Stimulated activated effector memory CD8-positive, alpha-beta T cell treated with anti-CD3 and anti-CD28 coated beads, Interleukin-12 subunit alpha, Interleukin-12 subunit beta, amount 100 ng/mL, for 72 hours (primary cell): ENCODE measurements at regions not wholly inside any gene's neighbourhood (a gene's known extent, or its start where the extent isn't known, plus 50 kb on each side); places are given as distances from the start of the nearest gene placed in this dataset.
A peak's percentile ranks its signal among the peaks of the same experiment; 100 is the strongest.
"Not testable (repeated sequence)": the region's sequence is repeated elsewhere in the genome, so short reads cannot be mapped to it uniquely, and the experiment has no call there.

Source experiments
- ATAC-seq: fragments of 150-1000 bp; cut with Tn5 transposase; 2 replicates; pipeline ENCODE4 v1.10.0; 2021
- DNase-seq, 2 donors: peaks; one replicate each; pipeline ENCODE4 v3.0.0; 2021 to 2022; ENCODE audit warnings: low spot score in 2 of 2
- H3K27ac Mint-ChIP-seq: one replicate; pipeline ENCODE4 v1.8.0; 2022; ENCODE audit warnings: mild to moderate bottlenecking, mixed read lengths
- H3K36me3 Mint-ChIP-seq: one replicate; pipeline ENCODE4 v1.8.0; 2022; ENCODE audit warnings: mild to moderate bottlenecking, mixed read lengths
- H3K4me1 Mint-ChIP-seq: one replicate; pipeline ENCODE4 v1.8.0; 2022; ENCODE audit warnings: mixed read lengths
- H3K4me3 Mint-ChIP-seq: one replicate; pipeline ENCODE4 v1.8.0; 2022; ENCODE audit warnings: mild to moderate bottlenecking, mixed read lengths
- H3K9me3 Mint-ChIP-seq: one replicate; pipeline ENCODE4 v1.8.0; 2022; ENCODE audit warnings: mixed read lengths

- Mint-ChIP-seq H3K4me1 (no peaks in the 10 kb centered on the region), H3K4me3 (no peak overlapping the region), H3K9me3 (peaks cover 28% of the 10 kb centered on the region), H3K36me3 (no peaks in the 10 kb centered on the region), H3K27ac (no peak overlapping the region)
- no peak for ATAC-seq
- DNase-seq = no peak
Measured at GRCh38 chr2:185526161-185526560, 212.4 kb upstream of the FSIP2 start.

- H3K4me3 Mint-ChIP-seq = no peak overlapping the region
- no peak overlapping the region for H3K27ac Mint-ChIP-seq
- ATAC-seq (no peak), DNase-seq (no peak)
- no peaks in the 10 kb centered on the region for H3K4me1 Mint-ChIP-seq
- H3K9me3 Mint-ChIP-seq = peaks cover 12% of the 10 kb centered on the region
- no peaks in the 10 kb centered on the region for H3K36me3 Mint-ChIP-seq
Measured at GRCh38 chr2:185531721-185532120, 206.9 kb upstream of the FSIP2 start.

GRCh38 chr2:185537689-185538088, 200.9 kb upstream of the FSIP2 start:
- H3K9me3 Mint-ChIP-seq = peaks cover 6% of the 10 kb centered on the region
- H3K36me3 Mint-ChIP-seq = no peaks in the 10 kb centered on the region

GRCh38 chr2:185567196-185567595, 171.4 kb upstream of the FSIP2 start:
- ATAC-seq (no peak), DNase-seq (no peak)
- Mint-ChIP-seq H3K4me1 (no peaks in the 10 kb centered on the region), H3K27ac (no peak overlapping the region), H3K9me3 (peaks cover 21% of the 10 kb centered on the region), H3K36me3 (no peaks in the 10 kb centered on the region), H3K4me3 (no peak overlapping the region)

More at GRCh38 chr2:185537689-185538088, 200.9 kb upstream of the FSIP2 start:
- no peak for DNase-seq
- ATAC-seq = no peak
- Mint-ChIP-seq H3K4me1 (no peaks in the 10 kb centered on the region), H3K27ac (no peak overlapping the region), H3K4me3 (no peak overlapping the region)

GRCh38 chr2:185567940-185568339, 170.7 kb upstream of the FSIP2 start:
- no peaks in the 10 kb centered on the region for H3K4me1 Mint-ChIP-seq

GRCh38 chr2:185578322-185578721, 160.3 kb upstream of the FSIP2 start:
- H3K36me3 Mint-ChIP-seq = no peaks in the 10 kb centered on the region
- no peak for DNase-seq
- no peak overlapping the region for H3K27ac Mint-ChIP-seq
- H3K9me3 Mint-ChIP-seq = no peaks in the 10 kb centered on the region
- no peak for ATAC-seq
- no peaks in the 10 kb centered on the region for H3K4me1 Mint-ChIP-seq
- no peak overlapping the region for H3K4me3 Mint-ChIP-seq

More at GRCh38 chr2:185567940-185568339, 170.7 kb upstream of the FSIP2 start:
- Mint-ChIP-seq H3K27ac (no peak overlapping the region), H3K36me3 (no peaks in the 10 kb centered on the region), H3K9me3 (peaks cover 17% of the 10 kb centered on the region), H3K4me3 (no peak overlapping the region)
- ATAC-seq = no peak
- no peak for DNase-seq

GRCh38 chr2:185583058-185583816, 155.4 kb upstream of the FSIP2 start:
- no peak overlapping the region for H3K27ac Mint-ChIP-seq
- no peaks in the 10 kb centered on the region for H3K36me3 Mint-ChIP-seq
- no peak for DNase-seq
- no peaks in the 10 kb centered on the region for H3K4me1 Mint-ChIP-seq
- H3K9me3 Mint-ChIP-seq = peaks cover 10% of the 10 kb centered on the region
- ATAC-seq = peak; percentile 16
- no peak overlapping the region for H3K4me3 Mint-ChIP-seq

- H3K4me3 Mint-ChIP-seq, H3K27ac Mint-ChIP-seq, H3K36me3 Mint-ChIP-seq, DNase-seq, H3K4me1 Mint-ChIP-seq, ATAC-seq: not testable (repeated sequence)
- peaks cover 15% of the 10 kb centered on the region for H3K9me3 Mint-ChIP-seq
Measured at GRCh38 chr2:185585165-185585564, 153.4 kb upstream of the FSIP2 start.

- ATAC-seq, H3K4me3 Mint-ChIP-seq, H3K27ac Mint-ChIP-seq: not testable (repeated sequence)
Measured at GRCh38 chr2:185591276-185591675, 147.3 kb upstream of the FSIP2 start.

GRCh38 chr2:185607945-185608344, 130.7 kb upstream of the FSIP2 start:
- Mint-ChIP-seq H3K36me3 (no peaks in the 10 kb centered on the region), H3K9me3 (peaks cover 7% of the 10 kb centered on the region), H3K27ac (no peak overlapping the region), H3K4me3 (no peak overlapping the region), H3K4me1 (no peaks in the 10 kb centered on the region)
- DNase-seq = no peak
- ATAC-seq = no peak

More at GRCh38 chr2:185591276-185591675, 147.3 kb upstream of the FSIP2 start:
- not testable (repeated sequence) for DNase-seq, H3K36me3 Mint-ChIP-seq, H3K4me1 Mint-ChIP-seq
- peaks cover 22% of the 10 kb centered on the region for H3K9me3 Mint-ChIP-seq

- no peak overlapping the region for H3K4me3 Mint-ChIP-seq
- DNase-seq (no peak), ATAC-seq (no peak)
- no peak overlapping the region for H3K27ac Mint-ChIP-seq
- peaks cover 13% of the 10 kb centered on the region for H3K9me3 Mint-ChIP-seq
- no peaks in the 10 kb centered on the region for H3K4me1 Mint-ChIP-seq
- no peaks in the 10 kb centered on the region for H3K36me3 Mint-ChIP-seq
Measured at GRCh38 chr2:185608799-185609198, 129.8 kb upstream of the FSIP2 start.

- ATAC-seq = no peak
- DNase-seq = no peak
- Mint-ChIP-seq H3K36me3 (no peaks in the 10 kb centered on the region), H3K27ac (no peak overlapping the region), H3K4me3 (no peak overlapping the region), H3K9me3 (peaks cover 17% of the 10 kb centered on the region), H3K4me1 (no peaks in the 10 kb centered on the region)
Measured at GRCh38 chr2:185610301-185610700, 128.3 kb upstream of the FSIP2 start.

- H3K4me3 Mint-ChIP-seq = no peak overlapping the region
- no peaks in the 10 kb centered on the region for H3K36me3 Mint-ChIP-seq
- H3K4me1 Mint-ChIP-seq = no peaks in the 10 kb centered on the region
- ATAC-seq (no peak), DNase-seq (no peak)
- no peak overlapping the region for H3K27ac Mint-ChIP-seq
- peaks cover 17% of the 10 kb centered on the region for H3K9me3 Mint-ChIP-seq
Measured at GRCh38 chr2:185618625-185619024, 120.0 kb upstream of the FSIP2 start.

- peaks cover 10% of the 10 kb centered on the region for H3K9me3 Mint-ChIP-seq
- no peaks in the 10 kb centered on the region for H3K36me3 Mint-ChIP-seq
- DNase-seq (no peak), ATAC-seq (no peak)
- no peaks in the 10 kb centered on the region for H3K4me1 Mint-ChIP-seq
- no peak overlapping the region for H3K4me3 Mint-ChIP-seq
- no peak overlapping the region for H3K27ac Mint-ChIP-seq
Measured at GRCh38 chr2:185625604-185626003, 113.0 kb upstream of the FSIP2 start.

- Mint-ChIP-seq H3K9me3 (peaks cover 7% of the 10 kb centered on the region), H3K4me1 (no peaks in the 10 kb centered on the region), H3K36me3 (no peaks in the 10 kb centered on the region), H3K4me3 (no peak overlapping the region), H3K27ac (no peak overlapping the region)
- DNase-seq (no peak), ATAC-seq (no peak)
Measured at GRCh38 chr2:185628985-185629384, 109.6 kb upstream of the FSIP2 start.

GRCh38 chr2:185633621-185634020, 105.0 kb upstream of the FSIP2 start:
- H3K4me3 Mint-ChIP-seq = no peak overlapping the region
- H3K27ac Mint-ChIP-seq = no peak overlapping the region
- no peaks in the 10 kb centered on the region for H3K36me3 Mint-ChIP-seq
- peaks cover 14% of the 10 kb centered on the region for H3K9me3 Mint-ChIP-seq
- DNase-seq = no peak
- ATAC-seq = no peak
- no peaks in the 10 kb centered on the region for H3K4me1 Mint-ChIP-seq
